ENCODE measurements at regions not wholly inside any gene's neighbourhood (a gene's known extent, or its start where the extent isn't known, plus 50 kb on each side); places are given as distances from the start of the nearest gene placed in this dataset.
"Not testable (repeated sequence)": the region's sequence is repeated elsewhere in the genome, so short reads cannot be mapped to it uniquely, and the experiment has no call there.

DNA sequence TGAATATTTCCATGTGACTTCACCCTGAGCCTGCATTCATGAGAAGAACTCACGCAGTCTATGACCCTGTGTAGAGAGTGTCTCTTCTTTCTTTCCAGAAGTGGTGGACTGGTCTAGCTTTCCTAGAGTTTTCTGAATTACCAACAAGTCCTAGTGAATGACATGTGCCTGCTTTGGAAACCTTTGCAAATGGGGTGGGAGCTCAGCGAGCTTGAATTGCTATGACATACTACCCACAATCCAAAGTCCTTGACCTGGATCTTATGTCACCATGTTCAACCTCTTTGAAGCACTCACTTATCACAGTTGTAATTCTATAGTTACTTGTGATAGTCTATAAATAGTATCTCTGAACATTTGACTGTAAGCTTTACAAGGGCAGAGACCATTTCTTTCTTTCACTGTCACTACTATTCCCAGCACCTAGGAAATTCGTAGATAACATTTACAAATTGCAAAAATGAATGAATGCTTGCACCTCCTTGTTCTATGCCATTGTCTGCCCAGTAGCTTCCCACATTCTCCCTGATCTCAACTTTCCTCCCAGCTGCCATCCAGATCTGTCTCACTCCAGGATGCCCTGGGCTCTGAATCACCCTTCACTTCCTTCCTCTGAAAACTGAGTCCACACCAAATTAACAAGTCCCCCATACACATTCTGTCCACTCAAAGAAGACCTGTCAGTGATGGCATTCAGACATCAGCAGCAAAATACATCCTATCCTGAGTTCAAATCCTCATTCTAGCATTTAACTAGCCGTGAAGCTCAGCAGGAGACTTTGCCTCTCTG, 201.9 kb upstream of the SESN3 start:
- DNase-seq = no peak

DNA sequence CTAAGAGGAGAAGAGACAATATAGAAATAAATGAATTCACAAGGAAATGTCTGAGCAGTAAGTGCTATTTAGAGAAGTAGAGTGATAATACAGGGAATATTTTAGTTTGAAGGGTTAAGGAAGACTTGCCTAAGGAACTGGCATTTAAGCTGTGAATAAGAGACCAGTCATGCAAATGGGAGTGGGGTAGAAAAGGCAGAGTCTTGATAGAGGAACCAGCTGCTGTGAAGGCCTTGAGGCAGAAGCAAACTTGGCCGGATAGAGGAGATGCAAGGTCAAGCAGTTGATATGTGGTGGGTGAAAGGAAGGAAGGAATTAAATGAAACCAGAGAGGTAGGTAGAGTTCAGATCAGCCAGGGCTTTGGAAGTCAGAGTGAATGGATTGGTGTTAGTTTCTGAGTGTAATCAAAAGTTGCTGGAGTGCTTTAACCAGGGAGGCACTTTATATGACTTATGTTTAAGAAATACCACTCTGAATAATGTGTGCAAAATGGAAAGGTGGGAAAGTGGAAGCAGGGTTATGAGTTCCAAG, 198.4 kb upstream of the SESN3 start:
- no peak for DNase-seq

DNA sequence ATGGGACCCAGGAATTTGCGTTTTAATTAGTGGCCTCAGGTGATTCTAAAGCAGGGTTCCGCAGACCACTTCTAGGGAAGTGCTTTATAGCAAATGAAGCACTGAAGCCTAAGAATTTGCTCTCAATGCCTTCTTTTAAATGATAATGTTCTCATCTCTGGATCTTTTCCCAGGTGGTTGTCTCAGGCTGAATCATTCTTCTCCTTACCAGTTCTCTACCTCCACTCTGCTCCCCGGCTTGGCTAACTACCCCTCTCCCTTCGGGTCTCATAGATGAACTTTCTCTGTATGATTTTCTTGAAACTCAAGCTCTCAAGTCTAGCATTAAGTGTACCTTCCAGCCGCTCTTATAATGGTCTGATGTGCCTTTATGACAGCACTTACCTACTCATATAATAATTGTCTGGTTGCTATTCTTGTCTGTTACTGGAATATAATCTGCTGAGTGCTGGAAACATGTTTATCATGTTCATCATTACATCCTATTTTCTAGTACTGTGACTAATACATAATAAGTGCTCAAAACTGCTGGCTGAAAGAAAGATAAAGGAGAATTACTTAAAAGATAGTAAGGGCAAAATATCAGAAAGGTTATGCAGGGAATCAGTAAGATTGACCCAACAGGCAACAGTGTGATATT, 195.9 kb upstream of the SESN3 start:
- no peak for DNase-seq

DNA sequence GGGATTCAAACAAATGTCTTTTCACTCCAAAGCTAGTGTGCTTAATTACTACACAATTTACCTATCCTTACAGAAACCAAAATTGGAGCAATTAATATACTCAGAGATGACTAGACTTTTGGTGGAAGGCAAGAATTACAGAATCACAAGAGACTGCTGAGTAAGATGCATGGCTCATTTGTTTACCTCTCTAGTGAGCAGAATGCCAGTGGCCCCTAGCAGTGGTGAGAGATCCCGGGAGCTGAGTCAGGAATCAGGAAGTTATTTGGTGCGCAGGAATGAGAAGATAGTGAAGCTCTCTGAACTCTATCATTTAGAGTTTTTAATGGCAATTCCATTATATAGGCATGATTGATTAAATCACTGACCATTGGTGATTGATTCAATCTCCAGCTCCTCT, 188.9 kb upstream of the SESN3 start:
- no peak for DNase-seq

DNA sequence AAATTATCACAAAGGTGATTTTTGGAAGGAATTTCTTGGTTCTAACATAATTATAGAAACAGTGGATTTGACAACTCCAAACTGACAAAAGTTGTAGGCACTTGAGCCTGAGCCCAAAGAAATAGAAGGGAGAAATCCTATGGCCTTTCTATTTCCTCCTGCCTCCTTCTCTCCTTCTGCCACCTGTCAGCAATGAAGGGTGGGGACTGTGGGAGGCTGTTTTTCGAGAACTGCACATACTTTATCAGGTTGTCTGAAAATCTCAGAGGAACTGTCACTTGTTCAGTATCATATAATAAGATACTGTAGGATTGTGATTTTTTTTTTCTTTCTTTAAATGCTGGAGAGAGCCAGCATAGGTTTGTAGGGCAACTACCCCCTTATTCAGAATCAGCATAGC, 187.9 kb upstream of the SESN3 start:
- DNase-seq = no peak

DNA sequence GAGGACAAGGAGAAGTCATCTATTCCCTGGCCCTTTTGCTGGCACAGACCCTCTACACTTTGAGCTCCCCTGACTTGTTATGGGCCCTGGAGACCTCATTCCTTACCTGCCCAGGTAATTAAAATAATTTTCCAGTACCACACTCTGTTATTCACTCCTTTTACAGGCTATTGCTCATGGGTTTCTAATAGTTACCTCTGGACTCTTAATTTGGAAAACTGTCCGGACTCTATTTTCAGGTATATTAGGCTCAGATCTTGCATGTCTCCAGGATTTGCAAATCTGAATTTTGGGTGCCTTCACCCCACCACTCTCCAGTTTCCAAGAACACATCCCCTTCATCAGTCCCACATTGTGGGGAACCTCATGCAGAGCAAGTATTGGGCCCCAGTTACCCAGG, 186.8 kb upstream of the SESN3 start:
- no peak for DNase-seq

DNA sequence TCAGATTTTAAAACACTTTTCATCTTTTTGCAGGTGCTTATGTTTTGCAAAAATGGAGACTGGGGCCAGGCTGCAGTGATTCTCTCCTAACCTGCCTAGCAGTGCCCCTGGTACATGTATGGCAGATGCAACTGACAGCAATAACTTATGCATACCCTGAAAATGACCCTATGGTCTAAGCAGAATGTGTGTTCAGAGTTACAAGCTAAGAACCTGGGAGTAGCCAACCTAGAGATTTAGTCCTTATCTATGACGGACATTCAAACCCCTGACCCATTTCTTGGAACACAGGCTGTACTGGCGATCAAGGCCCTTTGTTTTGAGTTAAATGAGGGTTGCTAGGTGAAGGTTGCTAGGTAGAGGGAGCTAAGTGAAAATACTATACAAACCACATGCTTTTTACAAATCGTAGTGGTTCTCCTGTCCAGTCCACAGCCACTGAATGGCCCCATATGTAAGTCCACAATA, 184.9 kb upstream of the SESN3 start:
- DNase-seq = no peak

DNA sequence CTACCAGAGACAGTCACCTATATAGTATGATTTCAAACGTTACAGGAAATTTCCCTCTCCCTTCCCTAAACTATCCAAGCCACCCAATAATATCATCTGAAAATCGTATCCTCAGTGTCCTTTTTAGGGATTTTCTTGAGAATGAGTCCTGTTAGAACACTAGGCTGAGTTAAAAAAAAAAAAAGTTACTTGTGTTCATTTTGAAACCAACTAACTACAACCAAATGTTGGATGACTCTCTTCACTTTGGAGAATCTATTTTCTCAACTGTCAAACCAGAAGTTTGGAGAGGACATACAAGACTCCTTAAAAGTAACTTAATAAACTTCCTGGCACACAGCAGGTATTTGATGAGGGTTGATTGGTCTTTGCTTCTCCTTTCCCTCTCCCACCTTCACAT, 183.2 kb upstream of the SESN3 start:
- DNase-seq = no peak

DNA sequence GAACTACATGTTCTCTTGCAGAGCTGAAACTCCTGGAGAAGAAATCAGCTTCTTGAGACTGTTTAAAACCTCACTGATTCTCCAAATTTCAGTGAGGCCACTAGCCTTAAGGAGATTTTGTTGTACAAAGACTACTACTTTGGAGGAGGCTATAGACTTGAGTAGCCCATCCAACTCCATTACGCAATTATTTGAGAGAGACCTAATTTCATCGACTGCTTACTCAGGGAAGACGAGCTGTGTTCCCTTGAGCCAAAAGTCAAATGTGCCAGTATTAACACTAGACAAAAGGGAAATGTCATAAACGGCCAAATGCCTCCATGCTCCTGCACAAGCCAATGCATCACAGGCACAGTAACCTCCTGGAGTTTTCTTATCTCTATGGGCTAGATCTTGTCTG, 182.8 kb upstream of the SESN3 start:
- no peak for DNase-seq

DNA sequence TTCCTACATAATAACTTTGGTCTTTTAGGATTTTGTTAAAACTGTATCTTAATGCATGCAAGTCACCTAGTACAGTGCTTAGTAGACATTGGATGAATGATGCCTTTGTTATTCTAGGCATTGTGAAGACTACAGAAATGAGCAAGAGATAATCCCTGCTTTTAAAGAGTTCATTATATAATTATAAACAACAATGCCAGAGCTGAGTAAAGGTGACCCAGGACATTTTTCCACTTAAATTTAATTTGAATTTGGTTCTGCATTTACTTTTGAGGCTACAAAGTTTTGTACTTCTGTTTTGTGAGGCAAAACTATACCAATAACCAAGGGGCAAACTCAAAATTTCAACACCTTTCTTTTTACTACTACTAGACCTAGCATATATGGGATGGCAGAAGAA, 182.0 kb upstream of the SESN3 start:
- DNase-seq = no peak

DNA sequence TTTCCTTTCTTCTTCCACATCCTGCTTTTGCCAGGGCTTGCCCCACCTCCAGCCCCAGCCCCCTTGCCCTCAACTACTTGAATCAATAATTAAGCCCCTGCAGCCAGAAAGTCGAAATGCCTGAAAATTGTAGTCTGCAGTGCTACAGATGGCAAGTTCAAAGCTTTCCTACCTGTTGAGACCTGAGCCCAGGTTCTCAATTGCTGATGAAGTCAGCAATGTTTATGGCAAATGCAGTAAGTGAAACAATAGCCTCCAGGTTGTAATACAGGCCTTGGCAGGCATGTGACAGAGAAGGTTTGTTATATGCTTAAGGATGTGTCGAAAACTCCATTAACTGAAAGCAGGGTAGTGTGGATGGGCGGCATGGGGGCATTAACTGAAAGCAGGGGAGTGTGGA, 181.1 kb upstream of the SESN3 start:
- DNase-seq = no peak

DNA sequence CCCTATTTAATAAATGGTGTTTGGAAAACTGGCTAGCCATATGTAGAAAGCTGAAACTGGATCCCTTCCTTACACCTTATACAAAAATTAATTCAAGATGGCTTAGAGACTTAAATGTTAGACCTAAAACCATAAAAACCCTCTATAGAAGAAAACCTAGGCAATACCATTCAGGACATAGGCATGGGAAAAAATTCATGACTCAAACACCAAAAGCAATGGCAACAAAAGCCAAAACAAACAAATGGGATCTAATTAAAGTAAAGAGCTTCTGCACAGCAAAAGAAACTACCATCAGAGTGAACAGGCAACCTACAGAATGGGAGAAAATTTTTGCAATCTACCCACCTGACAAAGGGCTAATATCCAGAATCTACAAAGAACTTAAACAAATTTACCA, 179.7 kb upstream of the SESN3 start:
- not testable (repeated sequence) for DNase-seq

DNA sequence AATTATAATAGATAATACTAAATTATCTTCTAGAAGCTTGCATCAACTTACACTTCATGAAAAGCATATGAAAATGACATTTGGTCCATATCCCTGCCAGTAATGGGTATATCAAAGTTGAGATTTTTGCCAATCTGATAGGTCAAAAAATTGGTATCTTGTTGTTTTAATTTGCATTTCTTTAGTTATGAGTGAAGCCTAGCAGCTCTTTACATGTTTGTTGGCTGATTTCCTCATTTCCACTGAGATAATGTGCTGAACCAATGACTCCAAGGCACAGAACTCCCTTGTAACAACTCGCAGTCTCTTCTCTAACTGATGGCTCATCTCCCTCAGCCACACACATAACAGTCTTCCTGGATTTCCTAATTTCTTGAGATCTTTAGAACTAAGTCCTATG, 175.3 kb upstream of the SESN3 start:
- DNase-seq = no peak

DNA sequence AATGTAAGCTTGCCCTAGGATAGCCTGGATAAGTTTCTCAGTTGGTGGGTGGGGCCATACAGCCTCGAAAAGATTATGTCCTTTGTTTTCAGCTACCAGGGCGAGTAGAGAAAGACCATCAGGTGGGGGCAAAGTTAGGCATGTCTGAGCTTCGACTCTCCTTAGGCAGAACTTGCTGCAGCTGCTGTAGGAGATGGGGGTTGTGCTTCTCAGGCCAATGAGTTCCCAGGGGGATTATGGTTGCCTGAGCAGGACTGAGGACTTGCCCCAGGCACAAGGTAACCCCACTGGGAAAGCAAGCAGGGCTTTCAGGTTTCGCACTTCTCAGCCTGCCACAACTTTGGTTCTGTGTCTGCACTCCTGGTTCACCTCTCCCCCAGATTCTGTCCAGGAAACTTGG, 173.4 kb upstream of the SESN3 start:
- DNase-seq = no peak

DNA sequence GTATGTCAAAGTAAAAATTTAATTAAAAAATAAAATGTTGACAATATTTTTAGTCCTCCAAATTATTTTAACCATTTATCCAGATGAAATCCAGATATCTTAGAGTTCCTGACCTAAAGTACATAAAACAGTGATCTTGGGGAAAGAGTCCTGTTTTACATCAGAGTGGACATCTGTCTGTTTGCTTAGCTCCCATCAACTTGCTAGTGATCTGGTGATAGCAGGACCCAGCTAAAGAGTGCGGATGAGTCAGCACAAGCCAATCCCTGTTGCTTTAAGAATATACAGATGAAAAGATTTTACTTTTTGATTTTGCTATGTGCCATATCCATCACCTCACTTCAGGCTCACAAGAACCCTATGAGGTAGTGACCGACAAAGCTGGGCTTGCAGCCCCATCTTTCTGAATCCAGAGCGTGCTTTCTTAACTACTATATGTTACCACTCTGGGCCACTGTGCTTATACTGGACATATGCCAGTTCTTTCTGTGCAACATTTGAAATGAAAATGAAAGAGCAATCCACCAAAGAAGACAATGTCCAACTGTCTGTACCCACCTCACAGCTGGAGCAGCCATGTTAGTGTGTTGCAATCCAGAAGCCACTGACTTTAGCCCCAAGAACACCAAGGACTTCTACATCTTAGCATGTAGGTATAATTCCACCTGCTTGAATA, 167.6 kb upstream of the SESN3 start:
- DNase-seq = no peak

DNA sequence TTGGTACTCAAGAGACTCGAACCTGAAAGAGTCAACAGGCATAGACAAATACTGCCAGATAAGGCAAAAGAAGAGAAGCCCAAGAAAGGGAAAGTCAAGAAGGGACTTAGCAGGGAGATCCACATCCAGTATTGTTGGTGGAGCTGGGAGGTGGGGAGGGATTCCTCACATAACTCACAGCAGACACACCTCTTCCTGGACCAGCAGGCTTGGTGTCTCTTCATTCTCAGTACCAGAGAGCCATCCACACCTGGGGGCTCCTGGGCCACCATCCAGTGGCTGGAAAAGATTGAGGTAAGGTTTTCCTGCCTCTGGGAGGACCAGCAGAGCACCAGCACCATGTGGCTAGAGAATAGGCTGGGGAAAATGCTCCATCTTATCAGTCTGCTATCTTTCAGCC, 161.6 kb upstream of the SESN3 start:
- no peak for DNase-seq

DNA sequence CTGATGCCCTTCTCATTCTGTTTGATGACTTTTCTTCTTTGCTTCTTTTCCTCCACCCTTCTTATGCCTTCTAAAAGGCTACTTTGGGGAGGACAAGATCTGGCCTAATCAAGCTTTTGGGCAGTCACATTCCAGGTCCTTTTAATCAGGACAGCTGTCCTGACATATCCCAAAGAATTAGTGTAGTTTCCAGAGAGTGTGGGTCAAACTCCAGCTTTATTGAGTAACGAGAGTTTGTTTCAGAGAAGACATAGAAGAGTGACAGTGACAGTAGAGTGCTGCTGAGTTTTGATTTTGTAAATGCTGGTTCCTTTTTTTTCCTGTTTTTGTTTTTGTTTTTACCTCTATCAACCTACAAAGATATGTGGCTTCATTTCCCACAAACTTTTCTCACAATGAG, 158.4 kb upstream of the SESN3 start:
- DNase-seq = no peak

DNA sequence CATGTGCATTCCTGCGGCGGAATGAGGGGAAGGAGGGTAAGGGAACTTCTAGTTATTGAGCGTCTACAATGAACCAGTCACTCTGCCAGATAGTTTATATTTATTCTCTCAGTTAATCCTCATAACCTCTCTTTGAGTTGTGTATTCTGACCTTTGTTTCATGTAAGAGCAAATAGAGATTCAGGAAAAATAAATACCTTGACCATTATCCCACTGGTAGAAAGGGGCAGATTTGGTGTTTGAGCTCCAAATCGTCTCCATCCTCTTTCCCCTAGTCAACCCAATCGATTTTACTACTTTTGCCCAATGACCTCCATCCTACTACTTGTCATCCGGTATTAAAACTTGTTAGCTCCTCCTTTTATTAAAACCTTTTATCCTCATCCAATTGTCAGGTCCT, 157.1 kb upstream of the SESN3 start:
- DNase-seq = no peak

DNA sequence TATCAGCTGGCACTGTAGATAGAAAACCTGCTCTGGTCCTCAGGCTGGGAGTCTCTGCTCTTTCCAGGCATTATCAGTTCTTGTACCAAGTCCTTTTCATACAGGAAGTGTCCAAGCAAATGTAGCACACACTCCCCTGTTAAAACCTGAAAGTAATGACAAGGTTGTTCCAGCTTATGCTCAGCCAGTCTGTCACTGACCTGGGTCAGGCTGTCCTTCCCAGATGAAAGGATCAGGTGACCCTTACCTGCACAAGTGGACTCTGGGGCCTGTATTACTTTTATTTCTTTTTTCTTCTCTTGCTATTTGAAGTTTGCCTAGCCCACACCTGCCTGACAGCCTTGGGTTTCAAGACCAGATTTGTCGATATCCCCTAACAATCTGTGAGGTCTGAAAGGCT, 156.3 kb upstream of the SESN3 start:
- no peak for DNase-seq

DNA sequence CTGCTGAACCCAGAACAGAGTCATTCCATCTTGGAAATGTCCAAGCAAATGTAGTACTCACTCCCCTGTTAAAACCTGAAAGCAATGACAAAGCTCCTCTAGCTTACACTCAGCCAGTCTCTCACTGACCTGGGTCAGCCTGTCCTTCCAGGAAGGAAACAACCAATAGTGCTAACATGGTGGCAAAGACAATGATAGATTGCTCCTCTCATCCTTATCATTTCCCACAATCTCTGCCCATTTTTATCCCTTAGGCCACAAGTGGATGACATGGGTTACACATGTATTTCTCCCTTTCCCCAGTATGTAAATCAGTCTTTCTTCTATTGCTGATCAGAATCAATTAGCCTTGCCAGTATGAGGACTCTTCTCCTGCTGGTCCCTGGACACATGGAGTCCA, 154.6 kb upstream of the SESN3 start:
- no peak for DNase-seq

DNA sequence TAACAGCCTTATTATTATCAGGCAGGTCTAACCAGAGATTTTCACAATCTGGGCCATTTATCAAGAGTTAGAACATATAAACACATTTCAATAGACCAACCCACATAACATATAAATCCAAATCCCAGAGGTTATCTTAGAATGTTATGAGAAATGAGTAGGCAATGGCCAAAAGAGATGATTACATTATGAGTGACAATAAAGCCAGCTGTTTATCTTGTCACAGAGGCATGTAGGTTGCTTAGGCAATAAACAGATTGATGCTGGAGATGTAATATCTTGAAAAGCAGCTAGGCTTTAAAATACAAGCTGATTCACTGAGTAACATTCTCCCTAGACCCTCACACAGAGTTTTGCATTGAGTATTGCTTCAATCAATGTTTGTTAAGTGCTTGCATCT, 148.5 kb upstream of the SESN3 start:
- no peak for DNase-seq

DNA sequence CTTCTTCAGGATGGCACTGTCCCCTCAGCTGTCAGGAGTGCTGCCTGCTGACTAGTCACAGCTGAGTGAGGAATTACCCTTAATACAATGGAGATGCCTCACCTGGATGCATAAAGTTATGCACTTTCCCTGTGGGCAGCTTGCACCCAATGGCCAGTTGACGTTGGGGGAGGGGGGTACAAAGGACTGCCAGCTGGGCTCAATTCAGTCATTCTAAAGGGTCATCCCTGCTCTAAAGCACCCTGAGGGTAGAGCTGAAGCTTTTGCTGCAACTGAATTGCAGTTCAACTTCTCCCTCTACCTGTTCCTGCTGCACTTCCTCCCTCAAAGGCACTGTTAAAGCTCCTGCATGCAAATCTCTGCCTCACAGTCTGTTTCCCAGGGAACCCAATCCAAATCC, 147.8 kb upstream of the SESN3 start:
- DNase-seq = no peak

DNA sequence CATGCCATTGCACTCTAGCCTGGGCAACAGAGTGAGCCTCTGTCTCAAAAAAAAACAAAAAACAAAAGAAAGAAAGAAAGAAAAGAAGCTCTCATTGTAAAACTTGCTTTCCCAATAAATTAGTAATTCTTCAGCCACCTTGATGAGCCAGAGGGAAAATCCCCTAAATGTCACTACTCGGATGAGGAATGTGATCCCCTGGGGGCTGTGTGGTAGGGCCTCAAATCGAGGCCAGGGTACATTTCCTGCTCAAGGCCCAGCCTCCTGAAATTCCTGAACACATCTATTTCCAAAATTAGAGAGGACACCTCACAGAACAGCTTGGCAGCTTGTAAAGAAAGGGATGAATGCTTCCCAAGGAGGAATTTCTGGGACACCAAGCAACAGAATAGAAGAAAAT, 147.1 kb upstream of the SESN3 start:
- no peak for DNase-seq

DNA sequence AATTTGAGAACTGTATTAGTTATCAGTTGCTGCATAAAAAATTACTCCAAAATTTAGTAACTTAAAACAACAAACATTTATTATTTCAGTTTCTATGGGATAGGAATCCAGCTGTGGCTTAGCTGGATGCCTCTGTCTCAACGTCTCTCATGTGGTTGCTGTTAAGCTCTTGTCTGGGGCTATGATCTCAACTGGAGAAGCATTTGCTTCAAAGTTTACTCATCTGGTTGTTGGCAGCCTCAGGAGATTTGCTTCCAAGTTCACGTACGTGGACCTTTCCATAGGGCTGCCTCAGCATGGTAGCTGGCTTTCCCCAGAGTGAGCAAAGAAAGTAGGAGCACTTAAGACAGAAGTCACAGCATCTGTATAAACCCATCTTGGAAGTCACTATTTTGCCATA, 144.9 kb upstream of the SESN3 start:
- DNase-seq = no peak

Measured in T-helper 9 cell (primary cell).